T-helper 2 cell treated with Interferon-gamma antibody and Interleukin-4, amounts not matched to agents 100 ng/mL and 5 ng/mL, for 36 hours (primary cell): ENCODE measurements at regions not wholly inside any gene's neighbourhood (a gene's known extent, or its start where the extent isn't known, plus 50 kb on each side); places are given as distances from the start of the nearest gene placed in this dataset.

Source experiments
- intact Hi-C: fragments of 100-400 bp; cut with micrococcal nuclease; formaldehyde crosslinking; loops from one replicate; pipeline ENCODE4 v1.15.1; 2023

DNA sequence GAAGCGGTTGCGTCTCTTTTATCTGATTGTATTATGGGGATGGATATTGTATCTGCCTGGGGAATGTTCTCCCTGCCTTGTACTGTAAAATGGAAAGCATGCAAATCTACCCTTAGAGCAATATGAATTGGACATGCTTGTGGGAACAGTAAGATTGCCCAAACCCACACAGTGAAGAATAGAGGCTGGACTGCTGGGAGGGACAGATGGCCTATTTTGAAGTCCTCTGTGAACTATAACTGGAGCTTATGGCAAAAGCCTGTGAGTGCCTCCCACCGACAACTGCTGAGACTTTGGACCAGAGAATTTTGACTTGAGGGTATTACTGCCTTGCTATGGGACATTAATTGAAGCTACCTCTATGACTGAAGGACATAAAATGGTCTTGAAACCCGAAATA is 168.9 kb downstream of the ERCC6L2 start:
- intact Hi-C loops: no loop called here

DNA sequence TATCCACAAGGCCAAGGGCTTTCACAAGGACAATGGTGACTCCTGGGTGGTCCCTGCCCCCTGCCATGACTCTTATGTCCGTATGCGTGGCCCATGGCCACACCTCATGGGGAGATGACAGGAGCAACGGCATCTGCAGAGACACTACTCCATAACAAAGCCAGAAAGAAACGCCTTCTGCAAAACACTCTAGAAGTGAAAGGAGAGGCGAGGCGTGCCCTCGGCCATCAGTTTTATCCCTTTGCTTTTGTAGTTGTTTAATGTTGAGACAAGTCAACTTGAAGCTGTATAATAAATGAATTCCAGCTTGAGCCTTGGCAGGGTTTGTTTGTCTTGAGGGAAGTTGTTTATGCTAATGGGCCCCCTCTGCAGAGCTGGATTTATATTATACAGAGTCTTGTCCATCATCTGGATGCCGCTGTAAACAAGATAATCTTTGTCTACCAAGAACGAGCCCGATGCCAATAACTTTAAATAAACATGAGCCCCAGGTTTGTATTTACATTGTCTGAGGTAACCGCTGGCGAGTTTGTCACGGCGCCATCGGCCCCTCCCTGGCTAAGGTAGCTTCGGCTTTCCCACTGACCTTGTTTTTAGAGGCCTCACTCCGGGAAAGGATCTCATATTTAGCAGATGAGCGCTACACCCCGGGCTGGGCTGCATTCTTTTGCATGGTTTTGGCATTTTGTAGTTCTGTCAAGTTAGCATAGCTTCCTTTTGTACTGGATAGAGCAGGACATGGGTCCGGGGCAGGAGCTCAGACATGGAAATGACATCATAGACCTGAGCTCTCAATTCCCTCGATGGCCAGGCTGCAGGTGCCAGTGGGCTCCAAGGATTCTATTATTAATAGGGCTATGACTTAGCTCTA is 165.3 kb downstream of the ERCC6L2 start:
- intact Hi-C loops: no loop called here

DNA sequence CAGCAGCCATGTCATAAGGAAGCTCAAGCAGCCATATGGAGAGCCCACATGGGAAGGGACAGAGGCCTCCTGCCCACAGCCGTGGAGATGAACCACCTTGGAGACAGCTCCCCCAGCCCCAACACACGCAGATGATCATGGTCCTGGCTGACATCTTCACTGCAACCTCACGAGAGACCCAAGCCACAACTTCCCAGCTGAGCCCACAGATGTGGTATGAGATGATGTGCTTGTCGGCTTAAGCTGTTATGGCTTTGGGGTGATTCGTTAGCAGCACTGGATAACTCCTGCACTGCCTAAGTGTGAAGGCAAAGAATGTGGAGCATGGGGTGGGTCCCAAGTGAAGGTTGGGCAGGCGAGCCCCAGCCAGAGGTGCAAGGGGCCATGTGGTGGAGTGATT is 163.4 kb downstream of the ERCC6L2 start:
- intact Hi-C loops: no loop called here

DNA sequence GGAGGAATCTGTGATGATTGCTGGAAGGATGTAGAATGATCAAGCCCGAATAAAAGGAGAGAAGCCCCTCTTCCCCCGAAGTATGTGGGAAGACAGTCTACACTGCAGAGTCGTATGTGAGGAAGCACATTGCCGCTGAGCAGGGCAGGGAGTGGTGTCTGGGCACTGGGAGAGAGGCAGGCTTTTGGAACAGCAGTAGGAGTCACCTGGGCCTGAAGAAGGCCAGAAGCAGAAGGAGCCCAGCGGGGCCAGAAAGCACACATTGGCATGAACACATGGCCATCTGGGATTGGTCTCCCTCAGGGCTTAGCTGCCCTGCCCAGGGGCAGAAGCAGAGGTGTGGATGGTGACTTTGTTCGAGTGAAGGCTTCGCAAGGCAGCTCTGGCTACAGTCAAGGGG is 162.8 kb downstream of the ERCC6L2 start:
- intact Hi-C loops: no loop called here

DNA sequence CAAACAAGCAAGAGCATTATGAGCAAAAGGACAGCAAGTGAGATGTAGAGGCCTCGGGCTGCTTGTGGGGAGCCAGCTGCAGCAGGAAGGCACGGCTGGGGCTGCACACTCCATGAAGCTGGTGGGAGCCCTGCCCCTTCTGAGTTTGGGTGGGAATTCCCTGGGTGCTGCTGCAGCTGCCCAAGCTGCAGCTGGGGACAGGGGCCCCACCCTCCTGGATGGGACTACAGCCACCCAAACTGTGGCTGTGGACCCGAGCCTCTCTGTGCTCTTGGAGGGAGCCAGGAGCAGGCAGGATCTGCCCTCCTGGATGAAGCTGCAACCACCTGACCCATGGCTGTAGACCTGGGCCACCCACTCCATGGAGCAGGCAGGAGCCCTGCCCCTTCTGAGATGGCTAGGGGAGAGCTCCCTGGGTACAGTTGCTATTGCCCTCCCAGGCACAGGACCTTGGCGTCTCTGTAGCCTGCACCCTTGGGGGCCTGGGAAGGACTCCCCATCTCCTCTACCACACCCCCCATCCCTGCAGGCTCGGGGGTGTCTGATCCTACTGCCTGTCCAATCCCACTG is 159.1 kb downstream of the ERCC6L2 start:
- intact Hi-C loops: no loop called here

DNA sequence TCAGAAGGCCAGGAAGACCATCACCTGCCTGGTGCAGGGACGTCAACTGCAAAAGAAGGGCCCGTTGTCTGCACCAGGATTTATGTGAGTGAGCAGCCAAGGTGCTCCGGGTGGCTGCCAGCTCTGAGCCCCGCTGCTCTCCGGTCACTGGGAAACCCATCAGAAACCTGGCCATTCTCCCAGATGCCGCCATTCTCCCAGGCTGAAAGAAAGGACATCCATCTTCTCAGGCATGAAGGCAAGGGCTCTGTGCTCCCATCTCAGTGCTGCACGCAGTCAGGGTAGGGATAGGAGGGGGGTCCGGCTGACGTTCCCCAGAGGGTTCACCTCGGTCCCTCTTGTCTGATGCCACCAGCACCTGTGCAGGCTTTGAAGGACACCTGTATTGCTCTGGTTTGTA is 158.4 kb downstream of the ERCC6L2 start:
- intact Hi-C loops: no loop called here

DNA sequence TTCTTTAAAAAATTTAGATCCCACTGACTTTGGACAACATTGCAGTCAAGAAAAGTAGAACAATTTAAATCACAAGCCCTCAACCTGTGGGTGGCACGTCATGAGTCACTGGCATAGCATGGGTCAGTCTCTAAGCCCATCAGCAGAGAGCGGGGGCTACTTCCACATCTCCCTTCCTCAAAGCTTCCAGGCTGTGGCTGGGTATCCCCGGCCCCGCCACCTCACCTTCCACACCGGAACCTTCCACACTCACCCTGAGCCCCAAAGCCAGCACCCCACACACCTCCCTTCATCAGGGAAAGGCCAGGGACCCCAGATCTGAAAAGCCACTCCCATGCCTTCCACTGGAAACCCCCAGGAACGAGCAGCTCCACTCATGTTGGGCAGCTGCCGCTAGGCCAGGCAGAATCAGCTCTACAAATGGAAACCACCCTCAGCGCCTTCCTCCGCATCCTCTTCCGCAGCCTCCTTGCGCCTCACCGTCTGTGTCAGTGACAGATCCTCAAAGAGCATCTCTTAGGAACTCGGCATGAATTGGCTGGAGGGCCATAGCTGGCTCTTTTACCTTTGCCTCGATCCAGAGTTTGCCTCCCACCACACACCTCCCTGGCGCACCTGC is 156.5 kb downstream of the ERCC6L2 start:
- intact Hi-C loops: no loop called here

DNA sequence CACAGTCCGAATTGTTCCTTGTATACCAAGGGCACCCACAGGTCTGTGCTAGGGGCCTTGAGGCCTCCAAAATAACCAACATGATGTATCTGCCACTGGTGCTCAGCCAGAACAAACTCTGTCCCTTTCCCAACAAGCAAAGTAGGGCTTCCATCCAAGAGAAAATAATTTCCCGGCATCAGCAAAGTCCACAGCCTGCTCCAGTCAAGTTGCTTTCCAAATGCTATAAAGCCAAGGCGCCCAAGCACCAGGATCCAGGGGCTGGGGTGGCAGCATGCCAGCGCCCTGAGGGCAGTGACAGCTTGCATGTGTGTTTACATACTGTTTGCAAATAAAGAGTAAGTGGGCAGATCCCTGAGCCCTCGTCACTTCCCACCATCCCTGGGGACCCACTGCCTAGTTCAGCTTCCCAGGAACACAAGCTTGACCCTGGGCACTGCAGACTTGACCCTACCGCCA is 155.9 kb downstream of the ERCC6L2 start:
- intact Hi-C loops: no loop called here

DNA sequence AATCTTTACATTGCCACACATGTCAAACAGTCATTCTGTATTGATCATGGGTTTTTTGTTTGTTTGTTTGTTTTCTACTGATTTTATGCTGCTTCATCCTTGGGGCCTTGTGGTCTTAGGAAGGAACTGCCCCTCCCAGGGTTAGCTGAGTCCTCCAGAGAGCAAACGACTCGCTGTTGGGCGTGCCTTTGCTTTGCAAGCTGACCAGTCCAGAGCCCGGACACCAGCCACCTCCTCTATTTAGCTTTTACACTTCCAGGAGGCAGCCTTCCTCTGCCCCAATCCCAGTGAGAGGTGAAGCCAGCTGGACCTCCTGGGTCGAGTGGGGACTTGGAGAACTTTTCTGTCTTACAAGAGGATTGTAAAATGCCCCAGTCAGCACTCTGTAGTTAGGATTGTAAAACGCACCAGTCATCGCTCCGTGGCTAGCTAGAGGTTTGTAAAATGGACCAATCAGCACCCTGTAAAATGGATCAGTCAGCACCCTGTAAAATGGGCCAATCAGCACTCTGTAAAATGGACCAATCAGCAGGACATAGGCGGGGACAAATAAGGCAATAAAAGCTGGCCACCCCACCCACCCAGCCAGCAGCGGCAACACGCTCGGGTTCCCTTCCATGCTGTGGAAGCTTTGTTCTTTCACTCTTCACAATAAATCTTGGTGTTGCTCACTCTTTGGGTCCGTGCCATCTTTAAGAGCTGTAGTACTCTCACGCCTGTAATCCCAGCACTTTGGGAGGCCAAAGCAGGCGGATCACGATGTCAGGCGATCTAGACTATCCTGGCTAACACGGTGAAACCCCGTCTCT is 154.4 kb downstream of the ERCC6L2 start:
- intact Hi-C loops: no loop called here

DNA sequence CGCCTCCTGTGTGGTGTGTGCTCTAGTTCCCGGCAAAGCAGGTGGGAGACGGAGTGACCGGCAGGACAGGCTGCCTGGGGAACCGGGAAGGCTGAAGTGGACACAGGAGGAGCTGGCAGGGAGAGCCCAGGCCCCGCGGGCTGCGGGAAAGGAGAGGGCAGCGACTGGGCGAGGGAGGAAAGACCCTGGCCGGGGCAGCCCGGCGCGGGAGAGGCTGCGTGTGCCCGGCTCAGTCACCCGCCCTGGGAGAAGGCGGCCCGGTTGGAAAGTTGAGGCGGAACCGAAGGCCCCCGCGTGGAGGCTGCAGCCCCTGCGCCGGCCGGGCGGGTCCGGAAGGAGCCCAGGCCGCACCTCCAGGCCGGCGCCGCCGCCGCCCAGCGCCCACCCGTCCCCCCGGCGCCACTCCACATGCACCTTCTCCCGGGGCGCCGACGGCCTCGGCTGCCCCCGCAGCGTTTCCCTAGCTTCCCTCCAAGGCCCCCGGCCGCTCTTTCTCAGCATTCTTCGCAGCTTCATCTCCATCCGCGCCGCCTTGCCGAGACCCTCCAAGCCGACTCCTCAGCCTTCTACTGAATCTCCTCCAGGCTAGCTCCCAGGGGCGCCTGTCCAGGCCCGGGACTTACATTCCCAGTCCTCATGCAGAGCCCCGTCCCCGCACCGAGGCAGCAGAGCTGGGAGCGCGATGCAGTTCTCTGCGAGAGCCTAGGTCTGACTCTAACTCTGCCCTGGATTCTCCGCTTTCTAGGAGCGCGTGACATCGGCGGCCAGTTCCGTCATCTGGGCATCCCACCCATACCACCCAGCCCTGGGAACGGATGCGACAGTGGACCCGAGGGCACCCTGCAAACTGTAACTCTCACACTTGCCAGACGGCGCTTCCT is 152.0 kb downstream of the ERCC6L2 start:
- intact Hi-C loops: no loop called here

DNA sequence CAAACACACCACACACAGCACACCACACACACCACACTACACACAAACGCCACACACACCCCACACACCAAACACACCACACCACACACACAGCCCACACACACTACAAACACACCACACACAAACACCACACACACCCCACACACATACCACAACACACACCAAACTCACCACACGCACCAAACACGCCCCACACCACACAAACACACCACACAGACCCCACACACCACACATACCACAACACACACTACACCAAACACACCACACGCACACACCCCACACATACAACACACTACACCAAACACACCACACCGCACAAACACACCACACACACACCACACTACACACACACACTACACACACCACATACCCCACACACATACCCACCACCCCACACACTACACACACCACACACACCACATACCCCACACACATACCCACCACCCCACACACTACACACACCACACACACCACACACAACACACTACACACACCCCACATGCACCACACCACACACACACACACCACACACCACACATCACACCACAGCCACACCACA is 151.2 kb downstream of the ERCC6L2 start:
- intact Hi-C loops: no loop called here

DNA sequence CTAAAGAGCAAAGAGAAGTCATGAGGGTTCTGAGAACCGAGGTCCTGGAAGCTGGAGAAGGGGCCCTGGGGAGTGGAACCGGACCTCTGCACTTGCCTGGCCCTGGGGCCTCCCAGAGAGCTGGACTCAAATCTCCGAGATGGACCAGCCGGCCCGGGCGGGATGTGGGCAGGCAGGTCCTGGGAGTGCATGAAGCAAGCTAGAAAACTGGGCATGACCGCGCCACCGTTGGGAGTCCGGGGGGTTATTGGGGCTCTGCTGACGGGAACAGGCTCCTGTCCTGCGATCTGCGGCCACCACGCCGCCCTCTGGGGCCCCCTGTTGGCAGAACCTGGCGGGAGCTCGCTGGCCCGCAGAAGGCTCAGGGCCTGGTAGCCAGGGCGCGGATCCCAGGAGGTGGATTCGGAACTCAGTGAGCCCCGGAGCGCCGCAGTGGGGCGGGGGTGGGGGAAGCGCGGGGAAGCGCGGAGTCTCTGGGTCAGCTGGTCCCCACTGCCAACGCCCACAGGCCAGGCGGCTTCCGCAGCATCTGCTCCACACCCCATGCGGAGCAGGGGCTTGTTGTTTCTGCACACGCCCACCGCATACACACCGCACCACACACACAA is 150.6 kb downstream of the ERCC6L2 start:
- intact Hi-C loops: no loop called here

DNA sequence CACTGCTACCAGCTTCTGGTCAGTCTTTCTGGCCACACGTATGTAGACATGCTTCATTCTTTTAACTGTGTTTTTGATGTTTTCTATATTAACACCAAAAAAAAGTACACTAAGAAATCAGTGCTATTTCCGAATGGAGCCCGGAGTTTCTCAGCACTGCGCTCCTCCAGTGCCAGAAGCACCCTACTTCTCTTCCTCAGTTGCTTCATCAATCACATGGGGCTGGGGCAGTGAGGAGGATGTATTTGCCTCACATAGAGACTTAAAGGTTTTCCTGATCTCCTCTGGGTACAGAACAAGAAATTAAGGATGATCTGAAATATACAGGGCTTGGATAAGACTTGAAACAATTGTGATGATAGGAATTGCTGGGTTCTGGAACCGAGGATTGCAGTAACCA is 148.0 kb downstream of the ERCC6L2 start:
- intact Hi-C loops: no loop called here

DNA sequence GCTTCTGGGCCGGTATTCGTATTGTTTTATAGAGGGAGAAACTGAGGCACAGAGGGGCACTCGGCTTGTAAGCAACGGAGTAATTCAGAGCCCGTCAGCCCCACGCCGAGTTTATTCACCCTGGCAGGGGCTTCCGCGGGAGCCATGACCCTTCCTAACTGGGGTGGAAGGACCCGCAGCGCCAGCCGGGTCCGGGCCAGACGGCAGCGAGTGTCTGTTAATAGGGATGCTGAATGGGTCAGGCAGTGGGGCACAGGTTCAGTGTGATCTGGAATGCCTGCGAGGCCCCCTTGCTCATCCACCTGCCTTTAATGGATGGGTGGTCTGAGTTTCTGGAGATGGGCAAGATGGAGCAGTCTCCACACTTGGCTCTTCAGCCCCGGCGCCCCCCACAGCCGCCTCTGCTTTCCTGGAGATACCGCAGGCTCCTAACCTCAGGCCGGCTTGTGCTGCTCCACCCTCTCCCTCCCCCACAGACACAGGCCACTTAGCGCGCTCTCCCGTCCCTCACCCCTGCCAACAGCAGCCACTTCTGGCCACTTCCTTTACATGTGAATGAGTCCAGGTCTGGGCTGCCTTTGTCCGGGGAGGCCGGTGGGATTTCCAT is 147.1 kb downstream of the ERCC6L2 start:
- intact Hi-C loops: no loop called here

DNA sequence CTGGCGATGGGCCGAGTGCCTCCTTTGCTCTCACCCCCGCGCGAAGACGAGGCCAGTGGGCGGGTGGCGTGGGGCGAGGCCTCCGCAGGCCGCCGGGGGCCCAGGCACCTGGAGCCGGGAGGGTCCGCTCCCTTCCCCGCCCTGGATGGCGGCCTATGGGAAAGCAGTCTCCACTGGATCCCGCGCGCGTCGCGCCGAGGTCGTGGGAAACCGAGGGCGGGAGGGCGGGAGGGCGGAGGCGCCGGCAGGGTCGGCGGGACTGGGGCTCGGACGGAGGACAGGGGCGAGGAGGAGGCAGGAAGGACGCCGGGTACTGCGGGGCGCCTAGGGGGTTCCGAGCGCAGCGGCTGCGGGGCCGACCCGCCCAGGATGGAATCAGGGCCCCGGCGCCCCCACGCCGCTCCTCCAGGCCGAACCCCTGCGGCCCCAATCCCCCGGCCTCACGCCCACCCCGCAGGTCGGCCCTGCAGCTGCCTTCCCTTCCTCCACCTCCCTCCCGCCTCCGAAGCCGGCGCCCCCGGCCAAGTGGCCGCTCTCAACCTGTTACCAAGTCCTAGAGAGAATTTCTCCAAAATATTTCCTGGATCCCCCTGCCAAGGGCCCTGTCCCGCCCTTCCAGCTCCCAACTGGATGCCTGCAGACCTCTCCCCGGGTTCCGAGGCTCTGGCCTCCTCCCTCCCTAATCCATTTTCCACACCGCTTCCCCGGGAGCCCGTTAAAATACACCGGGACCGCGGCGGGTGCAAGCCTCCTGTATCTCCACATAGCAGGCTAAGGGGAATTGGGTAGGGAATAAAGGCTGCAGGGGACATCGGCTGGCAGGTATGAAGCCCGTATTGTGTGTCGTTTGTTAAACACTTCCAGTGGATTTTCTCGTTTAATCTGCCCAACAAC is 146.3 kb downstream of the ERCC6L2 start:
- intact Hi-C loops: no loop called here

DNA sequence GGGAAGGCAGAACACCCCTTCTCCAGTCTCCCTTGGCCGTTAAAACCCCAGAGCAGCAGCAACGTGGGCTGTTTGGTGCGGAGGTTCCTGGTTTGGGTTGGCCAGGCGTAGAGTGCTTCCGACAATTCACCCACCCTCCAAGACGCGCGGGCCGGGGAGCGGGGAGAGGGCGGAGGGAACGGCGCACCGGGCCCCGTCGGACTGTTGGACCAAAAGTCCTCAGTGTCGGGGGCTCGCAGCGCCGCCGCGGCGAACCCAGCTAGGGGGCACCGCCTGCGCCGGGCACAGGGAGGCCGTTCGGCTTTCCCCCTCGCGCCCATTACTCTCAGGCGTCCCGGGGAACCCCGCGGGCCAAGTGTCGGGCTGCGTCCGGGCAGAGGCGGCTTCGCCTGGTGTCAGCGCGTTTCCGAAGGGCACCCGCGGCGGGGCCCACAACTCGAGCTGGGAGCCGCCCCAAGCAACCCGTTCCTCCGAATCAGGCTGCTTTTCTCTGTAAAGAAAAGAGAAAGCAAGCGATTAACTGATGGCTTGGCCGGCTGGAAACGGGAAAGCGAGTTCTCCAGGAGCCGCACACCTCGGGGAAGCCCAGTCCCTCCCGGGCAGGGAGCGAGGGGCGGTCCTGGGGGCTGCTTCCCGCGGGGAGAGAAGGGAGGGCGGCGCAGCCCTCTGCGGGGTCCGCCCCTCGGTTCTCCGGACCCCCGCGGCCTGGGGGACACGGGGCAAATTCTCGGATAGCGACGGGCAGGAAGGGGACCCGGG is 145.5 kb downstream of the ERCC6L2 start:
- intact Hi-C loops: no loop called here

DNA sequence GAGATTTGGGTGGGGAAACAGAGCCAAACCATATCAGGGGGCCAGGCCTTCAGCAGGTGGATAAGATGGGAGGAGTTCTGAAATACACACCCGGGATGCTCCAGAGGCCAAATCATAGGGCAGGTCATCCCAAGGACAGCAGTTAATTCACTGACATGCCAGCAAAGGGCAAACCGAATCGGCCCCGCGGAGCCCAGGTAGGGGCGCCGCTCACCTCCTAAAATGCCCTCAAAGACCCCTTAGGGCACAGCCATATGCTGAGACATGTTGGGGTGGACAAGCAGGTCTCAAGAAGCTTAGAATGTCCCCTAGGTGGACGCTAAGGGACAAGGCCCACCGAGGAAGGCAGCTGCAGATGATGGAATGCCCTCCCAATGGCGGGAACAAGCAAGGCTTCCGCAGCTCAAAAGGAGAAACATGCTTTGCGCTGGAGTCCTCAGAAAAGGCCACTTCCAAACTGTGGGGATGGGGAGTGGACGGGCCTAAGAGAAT is 144.9 kb downstream of the ERCC6L2 start:
- intact Hi-C loops: no loop called here
